ENCODE measurements at regions not wholly inside any gene's neighbourhood (a gene's known extent, or its start where the extent isn't known, plus 50 kb on each side); places are given as distances from the start of the nearest gene placed in this dataset.

GRCh38 chr6:119575721-119576120 is 226.2 kb upstream of the MAN1A1 start:
- no peak overlapping the region for H3K27ac Mint-ChIP-seq
- Histone ChIP-seq H3K9me3 (replicated peaks in 1 of 2; ENCODE audit: control insufficient read depth in 1 of 2, insufficient read depth in 1 of 2, low read length in 2 of 2) (peaks cover 12 to 17% of the 10 kb centered on the region in 2 donors), H4K20me1 (ENCODE audit: insufficient read depth, low read length) (no peaks in the 10 kb centered on the region), H3K79me2 (ENCODE audit: insufficient read depth, low read length) (no peaks in the 10 kb centered on the region), H3K9ac (ENCODE audit: insufficient read depth, low read length, poor library complexity, severe bottlenecking) (no peak overlapping the region), H3K27ac (ENCODE audit: low read depth in 1 of 2, low read length in 2 of 2) (no peak overlapping the region), H3K27me3 (ENCODE audit: control insufficient read depth in 2 of 2, insufficient read depth in 2 of 2, low read length in 2 of 2) (no peaks in the 10 kb centered on the region), H3K4me2 (replicated peaks; ENCODE audit: extremely low read depth, low read length, poor library complexity, severe bottlenecking) (no peak overlapping the region), H3K4me1 (ENCODE audit: control insufficient read depth in 1 of 2, insufficient read depth in 2 of 2, low read length in 2 of 2) (no peaks in the 10 kb centered on the region), H3K36me3 (replicated peaks in 1 of 2; ENCODE audit: control insufficient read depth in 1 of 2, insufficient read depth in 2 of 2, low read length in 2 of 2) (no peaks in the 10 kb centered on the region), H3K4me3 (replicated peaks in 1 of 3; ENCODE audit: low read depth in 2 of 3, low read length in 3 of 3) (no peak overlapping the region), H2AFZ (ENCODE audit: insufficient read depth, low read depth, low read length, poor library complexity, severe bottlenecking) (no peak overlapping the region)
- intact Hi-C loops (cut with micrococcal nuclease): no loop called here
- DNase-seq: no peak
- H3K4me3 Mint-ChIP-seq: no peak overlapping the region
- H3K4me1 Mint-ChIP-seq: no peaks in the 10 kb centered on the region
- H3K36me3 Mint-ChIP-seq: no peaks in the 10 kb centered on the region
- TF ChIP-seq CTCF (IDR thresholded peaks at IDR 0.05): no peak
- H3K9me3 Mint-ChIP-seq: peaks cover 12 to 31% (median 20%) of the 10 kb centered on the region in 7 donors
- no CpG with 5 or more reads among the region's 2 CpGs for WGBS (ENCODE audit: insufficient coverage)
- no peaks in the 10 kb centered on the region for H3K27me3 Mint-ChIP-seq (ENCODE audit: low read depth in 3 of 3)

GRCh38 chr6:119568580-119568979 is 219.0 kb upstream of the MAN1A1 start:
- Histone ChIP-seq H3K27me3 (ENCODE audit: control insufficient read depth in 2 of 2, insufficient read depth in 2 of 2, low read length in 2 of 2) (no peaks in the 10 kb centered on the region), H3K4me2 (replicated peaks; ENCODE audit: extremely low read depth, low read length, poor library complexity, severe bottlenecking) (no peak overlapping the region), H3K27ac (ENCODE audit: low read depth in 1 of 2, low read length in 2 of 2) (no peak overlapping the region), H3K36me3 (replicated peaks in 1 of 2; ENCODE audit: control insufficient read depth in 1 of 2, insufficient read depth in 2 of 2, low read length in 2 of 2) (no peaks in the 10 kb centered on the region), H3K4me1 (ENCODE audit: control insufficient read depth in 1 of 2, insufficient read depth in 2 of 2, low read length in 2 of 2) (no peaks in the 10 kb centered on the region), H4K20me1 (ENCODE audit: insufficient read depth, low read length) (no peaks in the 10 kb centered on the region), H3K9ac (ENCODE audit: insufficient read depth, low read length, poor library complexity, severe bottlenecking) (no peak overlapping the region), H2AFZ (ENCODE audit: insufficient read depth, low read depth, low read length, poor library complexity, severe bottlenecking) (no peak overlapping the region), H3K79me2 (ENCODE audit: insufficient read depth, low read length) (no peaks in the 10 kb centered on the region), H3K9me3 (replicated peaks in 1 of 2; ENCODE audit: control insufficient read depth in 1 of 2, insufficient read depth in 1 of 2, low read length in 2 of 2) (no peaks in the 10 kb centered on the region), H3K4me3 (replicated peaks in 1 of 3; ENCODE audit: low read depth in 2 of 3, low read length in 3 of 3) (no peak overlapping the region)
- intact Hi-C loops (cut with micrococcal nuclease): no loop called here
- no peak for TF ChIP-seq CTCF (IDR thresholded peaks at IDR 0.05)
- no peak overlapping the region for H3K4me3 Mint-ChIP-seq
- peaks cover 0 to 14% (median 4%) of the 10 kb centered on the region in 7 donors for H3K9me3 Mint-ChIP-seq
- no peak for DNase-seq
- H3K27ac Mint-ChIP-seq: no peak overlapping the region
- H3K36me3 Mint-ChIP-seq: no peaks in the 10 kb centered on the region
- no peaks in the 10 kb centered on the region for H3K27me3 Mint-ChIP-seq (ENCODE audit: low read depth in 3 of 3)
- no peaks in the 10 kb centered on the region for H3K4me1 Mint-ChIP-seq
- no CpG with 5 or more reads among the region's 2 CpGs for WGBS (ENCODE audit: insufficient coverage)
